T follicular helper cell (primary cell): ENCODE measurements at regions not wholly inside any gene's neighbourhood (a gene's known extent, or its start where the extent isn't known, plus 50 kb on each side); places are given as distances from the start of the nearest gene placed in this dataset.
"Not testable (repeated sequence)": the region's sequence is repeated elsewhere in the genome, so short reads cannot be mapped to it uniquely, and the experiment has no call there.

Experiments
- DNase-seq: peaks from one replicate; pipeline ENCODE4 v3.0.0-alpha.2; 2020; ENCODE audit warnings: low read depth

DNA sequence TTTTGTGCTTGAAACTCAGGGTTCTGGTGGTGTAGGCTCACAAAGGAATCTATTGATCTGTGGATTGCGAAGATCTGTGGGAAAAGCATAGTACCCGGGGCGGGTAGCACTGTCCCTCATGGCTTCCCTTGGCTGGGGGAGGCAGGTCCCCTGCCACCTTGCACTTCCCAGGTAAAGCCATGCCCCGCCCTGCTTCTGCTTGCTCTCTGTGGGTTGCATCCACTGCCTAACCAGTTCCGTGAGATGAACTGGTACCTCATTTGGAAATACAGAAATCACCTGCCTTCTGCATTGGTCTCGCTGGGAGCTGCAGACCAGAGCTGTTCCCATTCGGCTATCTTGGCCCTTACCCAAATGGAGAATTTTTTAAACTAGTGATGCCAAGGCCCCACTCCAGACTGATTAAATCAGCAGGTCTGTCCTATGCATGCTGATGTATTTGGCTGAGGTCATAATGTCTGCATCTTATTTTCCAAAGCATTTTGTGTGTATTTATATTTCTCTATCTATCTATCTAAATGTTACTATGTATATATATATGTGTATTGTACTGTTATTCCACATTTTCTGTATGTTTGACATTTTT lies 65.5 kb upstream of the SLC7A14 start:
- no peak for DNase-seq

DNA sequence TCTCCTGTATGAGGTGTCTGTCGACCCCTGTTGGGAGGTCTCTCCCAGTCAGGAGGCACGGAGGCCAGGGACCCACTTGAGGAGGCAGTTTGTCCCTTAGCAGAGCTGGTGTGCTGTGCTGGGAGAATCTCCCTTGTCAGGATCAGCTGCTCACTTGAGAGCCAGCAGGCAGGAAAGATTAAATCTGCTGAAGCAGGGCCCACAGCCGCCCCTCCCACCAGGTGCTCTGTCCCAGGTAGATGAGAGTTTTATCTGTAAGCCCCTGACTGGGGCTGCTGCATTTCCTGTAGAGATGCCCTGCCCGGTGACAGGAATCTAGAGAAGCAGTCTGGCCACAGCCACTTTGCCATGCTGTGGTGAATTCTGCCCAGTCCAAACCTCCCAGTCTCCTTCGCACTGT lies 64.7 kb upstream of the SLC7A14 start:
- not testable (repeated sequence) for DNase-seq

- no peak for DNase-seq
Observed at GRCh38 chr3:170644711-170645110, 58.8 kb upstream of the SLC7A14 start.

DNA sequence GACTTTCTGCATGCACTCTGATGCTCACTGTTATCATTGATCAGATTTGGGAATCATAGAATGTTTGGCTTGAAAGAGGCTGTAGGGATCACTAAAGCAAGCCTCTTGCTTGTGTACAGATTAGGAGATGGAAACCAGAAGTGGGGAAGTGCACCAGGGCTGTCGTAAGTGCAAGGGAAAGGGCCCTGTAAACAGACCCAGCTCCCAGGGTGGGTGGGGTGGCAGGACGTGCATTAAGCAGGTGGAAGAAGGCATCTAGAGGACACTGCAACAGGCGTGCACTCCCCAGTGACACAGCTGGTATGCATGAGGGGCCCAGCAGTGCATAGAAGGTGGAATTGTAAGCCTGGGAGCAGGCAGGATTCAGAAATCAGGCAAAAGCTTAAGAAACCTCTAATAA lies 58.0 kb upstream of the SLC7A14 start:
- no peak for DNase-seq

GRCh38 chr3:170642882-170643601 lies 57.2 kb upstream of the SLC7A14 start:
- no peak for DNase-seq

GRCh38 chr3:170641510-170642236 lies 55.8 kb upstream of the SLC7A14 start:
- no peak for DNase-seq

DNA sequence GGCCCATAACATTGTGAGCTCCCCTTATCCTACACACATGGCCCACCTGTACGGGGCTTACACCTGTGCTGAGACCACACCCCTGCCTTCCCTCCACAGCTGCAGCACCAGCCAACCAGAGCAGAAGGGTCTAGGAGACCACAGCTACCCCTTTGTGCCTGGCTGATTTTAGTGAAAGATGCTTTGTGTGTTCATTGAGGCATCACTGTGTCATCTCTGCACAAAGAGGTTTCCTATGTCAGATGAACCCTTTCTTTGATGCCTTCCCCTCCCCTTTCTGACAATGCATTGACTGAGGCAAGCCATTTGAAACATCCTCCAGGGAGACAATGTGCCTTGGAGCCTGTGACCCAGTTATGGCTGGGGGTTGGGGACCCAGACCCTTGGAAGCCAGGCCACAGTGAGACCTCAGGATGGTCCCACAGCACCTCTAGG lies 54.9 kb upstream of the SLC7A14 start:
- no peak for DNase-seq

DNA sequence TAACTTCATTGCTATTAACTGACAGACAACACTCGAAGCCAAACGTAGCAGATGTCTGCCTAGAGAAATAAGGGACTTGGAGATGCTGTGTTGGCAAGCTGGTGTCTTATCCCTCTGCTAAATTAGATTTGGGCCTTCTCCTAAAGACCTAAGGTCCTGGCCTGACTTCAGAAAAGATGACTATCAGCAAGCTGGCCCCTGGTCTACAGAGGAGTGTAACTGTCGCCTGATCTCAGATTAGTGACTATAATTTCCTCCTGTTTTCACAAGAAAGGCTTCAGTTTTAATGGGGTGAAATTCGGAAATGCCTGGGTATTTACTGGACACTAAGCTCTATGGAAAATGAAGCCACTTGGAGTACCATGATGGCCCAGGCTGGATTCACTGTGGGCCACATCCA lies 53.1 kb upstream of the SLC7A14 start:
- no peak for DNase-seq

DNA sequence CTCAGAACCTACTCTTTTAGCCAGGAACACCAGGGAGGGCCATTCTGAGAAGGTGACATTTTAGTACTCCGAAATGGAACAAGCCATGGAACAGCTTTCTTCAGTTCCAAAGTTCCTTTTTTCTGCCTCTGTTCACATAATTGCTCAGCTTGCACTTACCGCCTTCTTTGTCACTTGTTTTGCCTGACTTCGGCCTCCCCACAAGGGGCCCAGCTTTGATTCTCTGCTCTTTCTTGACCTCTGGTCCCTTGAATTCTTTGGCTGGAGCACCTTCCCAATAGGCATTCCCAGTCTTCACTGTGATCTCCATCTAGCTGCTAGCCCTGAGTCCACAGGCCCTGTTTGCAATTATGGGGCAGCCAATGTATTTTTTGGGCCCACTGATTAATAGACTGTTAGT lies 51.4 kb upstream of the SLC7A14 start:
- DNase-seq: no peak

- no peak for DNase-seq
Observed at GRCh38 chr3:170636400-170636973, 50.6 kb upstream of the SLC7A14 start.
